Naive thymus-derived CD4-positive, alpha-beta T cell (primary cell): ENCODE measurements at regions not wholly inside any gene's neighbourhood (a gene's known extent, or its start where the extent isn't known, plus 50 kb on each side); places are given as distances from the start of the nearest gene placed in this dataset.

Experiments
- ATAC-seq: fragments of 150-1000 bp; cut with Tn5 transposase; 2 replicates; pipeline ENCODE4 v1.10.0; 2021; ENCODE audit warnings: mild to moderate bottlenecking, moderate library complexity
- CTCF ChIA-PET: fragments of 350-600 bp; sonication (Branson Sonifier 250); formaldehyde crosslinking; loops from one replicate; lab custom pipeline; 2021; ENCODE audit warnings: antibody characterized with exemption; lab: Charles Lee
- POLR2A ChIA-PET: fragments of 350-600 bp; sonication (Branson Sonifier 250); formaldehyde crosslinking; loops from one replicate; lab custom pipeline; 2021; ENCODE audit warnings: antibody characterized with exemption, inconsistent platforms; lab: Charles Lee
- DNase-seq, 9 donors: peaks; one replicate each; pipeline versions ENCODE4 v3.0.0 to v3.0.0-alpha.2; 2020 to 2022; ENCODE audit warnings: mixed read lengths in 1 of 9
- H3K27ac ChIP-seq: one replicate; pipeline ENCODE4 v1.7.0; 2013; ENCODE audit warnings: mild to moderate bottlenecking, low read depth, low read length, moderate library complexity
- H3K27me3 ChIP-seq, 2 donors: one replicate each; pipeline ENCODE4 v1.7.0; 2013; ENCODE audit warnings: low read length in 2 of 2, mild to moderate bottlenecking in 2 of 2, moderate library complexity in 2 of 2; ENCODE audit not compliant: control insufficient read depth in 2 of 2, insufficient read depth in 2 of 2
- H3K36me3 ChIP-seq, 3 experiments: 1 replicate in 2 of 3; 2 replicates in 1 of 3; pipeline ENCODE4 v1.7.0; 2013; ENCODE audit warnings: low read length in 3 of 3, mild to moderate bottlenecking in 3 of 3, moderate library complexity in 1 of 3; ENCODE audit not compliant: insufficient read depth in 3 of 3, control insufficient read depth in 2 of 3
- H3K4me1 ChIP-seq, 2 donors: one replicate each; pipeline ENCODE4 v1.7.0; 2013; ENCODE audit warnings: low read length in 2 of 2, mild to moderate bottlenecking in 2 of 2, moderate library complexity in 1 of 2; ENCODE audit not compliant: control insufficient read depth in 2 of 2, insufficient read depth in 2 of 2
- H3K4me3 ChIP-seq: 2 replicates; pipeline ENCODE4 v1.7.0; 2013; ENCODE audit warnings: mild to moderate bottlenecking, low read length
- H3K9me3 ChIP-seq, 3 experiments: 1 replicate in 2 of 3; 2 replicates in 1 of 3; pipeline ENCODE4 v1.7.0; 2013; ENCODE audit warnings: low read length in 3 of 3; ENCODE audit not compliant: control insufficient read depth in 2 of 3
- H3K27ac Mint-ChIP-seq, 9 donors: one replicate each; pipeline ENCODE4 v1.8.0; 2020 to 2022; ENCODE audit warnings: mixed read lengths in 9 of 9, mild to moderate bottlenecking in 8 of 9, moderate library complexity in 5 of 9, inconsistent platforms in 2 of 9
- H3K27me3 Mint-ChIP-seq, 5 donors: one replicate each; pipeline ENCODE4 v1.8.0; 2021 to 2022; ENCODE audit warnings: mixed read lengths in 5 of 5, mild to moderate bottlenecking in 1 of 5
- H3K36me3 Mint-ChIP-seq, 5 donors: one replicate each; pipeline ENCODE4 v1.8.0; 2020 to 2022; ENCODE audit warnings: mixed read lengths in 5 of 5, mild to moderate bottlenecking in 3 of 5, inconsistent platforms in 1 of 5
- H3K4me1 Mint-ChIP-seq, 7 donors: one replicate each; pipeline ENCODE4 v1.8.0; 2020 to 2022; ENCODE audit warnings: mixed read lengths in 7 of 7, mild to moderate bottlenecking in 3 of 7, inconsistent platforms in 1 of 7
- H3K4me3 Mint-ChIP-seq, 10 donors: one replicate each; pipeline ENCODE4 v1.8.0; 2020 to 2022; ENCODE audit warnings: mild to moderate bottlenecking in 10 of 10, mixed read lengths in 10 of 10, moderate library complexity in 6 of 10, inconsistent platforms in 2 of 10
- H3K9me3 Mint-ChIP-seq, 11 donors: one replicate each; pipeline ENCODE4 v1.8.0; 2020 to 2022; ENCODE audit warnings: mixed read lengths in 11 of 11, mild to moderate bottlenecking in 4 of 11, inconsistent platforms in 1 of 11, moderate library complexity in 1 of 11
- intact Hi-C, 2 donors: fragments of 100-400 bp; cut with micrococcal nuclease; formaldehyde crosslinking; loops; one replicate each; pipeline ENCODE4 v1.15.1; 2023

DNA sequence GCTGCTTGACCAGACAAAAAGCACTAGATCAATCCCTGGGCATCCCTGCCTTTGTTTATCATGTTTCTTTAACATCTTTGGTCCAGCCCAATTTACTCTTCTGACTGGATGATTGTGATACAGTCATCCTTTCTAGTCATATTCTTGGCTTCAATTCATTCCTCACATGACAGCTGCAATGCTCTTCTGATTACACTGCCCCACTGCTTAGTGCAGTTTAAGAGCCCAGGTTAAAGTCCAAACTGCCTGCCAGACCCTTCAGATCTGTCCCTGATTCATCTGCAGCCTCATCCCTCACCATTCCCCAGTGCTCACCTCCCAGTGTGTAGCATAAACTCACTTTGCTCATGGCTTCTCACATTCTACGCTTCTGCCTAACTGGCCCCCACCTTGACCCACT is 383.8 kb downstream of the TNS3 start:
- Mint-ChIP-seq H3K36me3 (no peaks in the 10 kb centered on the region), H3K27me3 (peaks cover 0 to 7% (median 4%) of the 10 kb centered on the region in 5 donors), H3K27ac (no peak overlapping the region), H3K4me1 (no peaks in the 10 kb centered on the region), H3K4me3 (no peak overlapping the region), H3K9me3 (peaks cover 0 to 9% (median 0%) of the 10 kb centered on the region in 11 donors)
- Histone ChIP-seq H3K4me3 (no peak overlapping the region), H3K9me3 (no peaks in the 10 kb centered on the region), H3K4me1 (no peaks in the 10 kb centered on the region), H3K36me3 (no peaks in the 10 kb centered on the region), H3K27ac (no peak overlapping the region), H3K27me3 (no peaks in the 10 kb centered on the region)
- DNase-seq (no peak), ATAC-seq (no peak)
- POLR2A ChIA-PET, result no interaction called here
- intact Hi-C loops, result no loop called here
- CTCF ChIA-PET, result no interaction called here

DNA sequence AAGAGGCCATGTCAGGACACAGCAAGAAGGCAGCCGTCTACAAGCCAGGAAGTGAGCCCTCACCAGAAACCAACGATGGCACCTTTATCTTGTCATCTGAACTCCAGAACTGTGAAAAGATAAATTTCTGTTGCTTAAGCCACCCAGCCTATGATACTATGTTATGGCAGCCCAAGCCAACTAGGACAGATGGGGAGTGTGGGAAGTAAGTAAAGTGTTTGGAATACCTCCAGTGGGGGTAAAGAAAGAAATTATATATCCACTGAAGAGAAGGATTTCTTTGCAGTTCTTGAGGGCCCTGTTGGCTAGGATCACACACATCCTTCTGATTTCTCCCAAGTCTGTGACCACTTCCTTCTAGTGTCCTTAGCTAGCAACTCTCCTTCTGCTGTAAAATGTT is 384.4 kb downstream of the TNS3 start:
- H3K36me3 Mint-ChIP-seq, result no peaks in the 10 kb centered on the region
- ChIA-PET CTCF (no interaction called here), POLR2A (no interaction called here)
- Histone ChIP-seq H3K36me3 (no peaks in the 10 kb centered on the region), H3K4me3 (no peak overlapping the region), H3K27me3 (no peaks in the 10 kb centered on the region), H3K9me3 (no peaks in the 10 kb centered on the region), H3K4me1 (no peaks in the 10 kb centered on the region), H3K27ac (no peak overlapping the region)
- intact Hi-C loops, result no loop called here
- no peaks in the 10 kb centered on the region for H3K4me1 Mint-ChIP-seq
- no peak overlapping the region for H3K27ac Mint-ChIP-seq
- DNase-seq, result no peak
- H3K27me3 Mint-ChIP-seq, result peaks cover 0 to 5% (median 4%) of the 10 kb centered on the region in 5 donors
- peaks cover 0 to 9% (median 0%) of the 10 kb centered on the region in 11 donors for H3K9me3 Mint-ChIP-seq
- no peak for ATAC-seq
- H3K4me3 Mint-ChIP-seq, result no peak overlapping the region

DNA sequence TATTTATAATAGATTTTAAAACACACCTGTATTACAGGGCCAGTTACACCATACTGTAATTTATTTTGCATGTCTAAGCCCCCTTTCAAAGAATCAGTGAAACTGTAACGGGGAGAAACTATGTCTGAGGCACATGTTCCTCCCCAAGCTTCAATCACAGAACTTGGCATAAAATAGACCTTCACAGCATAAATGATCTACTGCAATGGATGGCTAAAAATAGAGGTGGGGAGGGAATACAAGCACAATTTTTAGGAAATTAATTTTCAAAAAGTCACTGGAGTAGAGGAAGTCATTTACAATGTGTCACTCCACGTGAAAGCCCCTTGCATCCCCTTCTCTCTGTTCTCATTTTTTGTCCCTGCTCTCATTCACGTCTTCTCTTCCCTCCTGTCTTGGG is 385.2 kb downstream of the TNS3 start:
- CTCF ChIA-PET, result no interaction called here

DNA sequence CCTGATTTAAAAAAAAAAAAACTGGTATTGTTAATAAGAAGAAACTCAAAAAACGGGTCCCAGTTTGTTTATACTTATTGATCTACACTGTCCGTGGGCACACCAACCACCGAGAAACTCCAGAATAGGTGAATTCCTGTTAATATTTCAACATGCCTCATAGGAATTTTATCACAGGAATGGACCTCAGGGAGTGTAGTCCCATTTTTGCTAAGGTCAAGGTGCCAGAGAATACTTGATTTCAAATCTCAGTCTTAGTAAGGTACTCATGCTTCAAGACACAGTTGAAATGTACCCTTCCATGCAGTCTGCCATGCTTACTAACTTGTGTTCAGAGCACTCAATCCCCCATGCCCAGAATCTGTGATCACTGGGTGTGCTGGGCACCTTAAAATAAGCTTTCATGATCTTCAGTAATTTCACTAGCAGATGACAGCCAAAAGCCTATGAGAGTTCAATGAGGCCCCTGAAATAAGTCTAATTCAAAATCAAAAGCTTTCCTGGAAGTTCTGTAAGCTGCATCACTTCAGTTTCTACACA is 385.7 kb downstream of the TNS3 start:
- POLR2A ChIA-PET, result no interaction called here
- intact Hi-C loops, result no loop called here
- no peaks in the 10 kb centered on the region for H3K4me1 Mint-ChIP-seq
- CTCF ChIA-PET, result no interaction called here
- Histone ChIP-seq H3K36me3 (no peaks in the 10 kb centered on the region), H3K27me3 (no peaks in the 10 kb centered on the region), H3K9me3 (no peaks in the 10 kb centered on the region), H3K27ac (no peak overlapping the region), H3K4me3 (no peak overlapping the region), H3K4me1 (no peaks in the 10 kb centered on the region)
- H3K36me3 Mint-ChIP-seq, result no peaks in the 10 kb centered on the region
- H3K4me3 Mint-ChIP-seq, result no peak overlapping the region
- DNase-seq (no peak), ATAC-seq (no peak)
- H3K9me3 Mint-ChIP-seq, result peaks cover 0 to 9% (median 0%) of the 10 kb centered on the region in 11 donors
- H3K27me3 Mint-ChIP-seq, result peaks cover 0 to 5% (median 2%) of the 10 kb centered on the region in 5 donors
- H3K27ac Mint-ChIP-seq, result no peak overlapping the region

More for the DNA sequence above, 385.2 kb downstream of the TNS3 start:
- no peaks in the 10 kb centered on the region for H3K4me1 Mint-ChIP-seq
- H3K36me3 Mint-ChIP-seq, result no peaks in the 10 kb centered on the region
- no peak for DNase-seq
- Histone ChIP-seq H3K4me1 (no peaks in the 10 kb centered on the region), H3K4me3 (no peak overlapping the region), H3K9me3 (no peaks in the 10 kb centered on the region), H3K27ac (no peak overlapping the region), H3K36me3 (no peaks in the 10 kb centered on the region), H3K27me3 (no peaks in the 10 kb centered on the region)
- no peak for ATAC-seq
- no peak overlapping the region for H3K4me3 Mint-ChIP-seq
- intact Hi-C loops, result no loop called here
- H3K27me3 Mint-ChIP-seq, result peaks cover 0 to 5% (median under 1%) of the 10 kb centered on the region in 5 donors
- H3K27ac Mint-ChIP-seq, result no peak overlapping the region
- POLR2A ChIA-PET, result no interaction called here
- H3K9me3 Mint-ChIP-seq, result peaks cover 0 to 9% (median 0%) of the 10 kb centered on the region in 11 donors

DNA sequence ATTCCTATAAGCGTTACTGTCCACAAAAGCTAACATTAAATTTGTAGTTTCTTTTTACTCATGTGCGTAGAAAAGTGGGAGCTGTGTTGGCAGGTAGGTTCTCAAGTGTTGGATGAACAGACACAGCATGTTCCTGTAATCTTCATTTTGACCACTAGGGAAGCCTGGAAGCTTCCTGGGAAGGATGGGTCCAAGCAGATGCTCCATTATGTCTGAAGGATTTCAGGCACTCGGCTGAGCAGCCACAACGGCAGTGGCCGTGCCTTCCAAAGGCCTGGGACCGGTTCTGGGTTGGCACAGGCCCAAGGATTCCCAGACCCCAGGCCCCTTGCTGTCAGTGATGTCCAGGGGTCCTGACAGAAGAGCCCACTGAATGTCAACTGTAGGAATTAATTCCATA is 386.3 kb downstream of the TNS3 start:
- no peak for ATAC-seq
- H3K9me3 ChIP-seq, result no peaks in the 10 kb centered on the region
- H3K4me1 ChIP-seq, result no peaks in the 10 kb centered on the region
- intact Hi-C loops, result no loop called here
- Mint-ChIP-seq H3K27me3 (peaks cover 0 to 5% (median 0%) of the 10 kb centered on the region in 5 donors), H3K36me3 (no peaks in the 10 kb centered on the region), H3K9me3 (peaks cover 0 to 9% (median 0%) of the 10 kb centered on the region in 11 donors), H3K4me1 (no peaks in the 10 kb centered on the region), H3K4me3 (no peak overlapping the region), H3K27ac (no peak overlapping the region)
- no peak overlapping the region for H3K4me3 ChIP-seq
- H3K36me3 ChIP-seq, result no peaks in the 10 kb centered on the region
- ChIA-PET POLR2A (no interaction called here), CTCF (no interaction called here)
- no peak overlapping the region for H3K27ac ChIP-seq
- no peaks in the 10 kb centered on the region for H3K27me3 ChIP-seq
- DNase-seq, result no peak

DNA sequence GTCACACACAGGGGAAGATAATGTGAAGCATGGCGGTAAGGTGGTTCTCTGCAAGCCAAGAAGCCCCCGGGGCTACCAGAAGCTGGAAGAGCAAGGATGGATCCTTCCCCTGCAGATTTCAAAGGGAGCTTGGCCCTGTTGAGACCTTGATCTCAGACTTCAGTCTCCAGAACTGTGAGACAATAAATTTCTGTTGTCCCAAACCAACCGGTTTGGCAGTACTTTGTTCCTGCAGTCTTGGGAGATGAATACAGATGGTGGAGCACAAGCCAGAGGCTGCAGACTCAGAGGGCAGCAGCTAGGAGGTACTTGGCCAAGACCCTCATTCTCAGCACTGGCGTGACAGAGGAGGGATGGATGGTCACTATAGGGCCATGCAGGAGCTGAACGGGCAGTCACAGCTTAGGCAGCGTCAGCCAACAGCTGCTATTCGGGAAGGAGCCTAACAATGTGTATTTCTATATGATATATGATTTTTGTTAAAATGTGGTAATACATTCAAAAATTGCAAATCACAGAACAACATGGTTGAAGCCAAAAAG is 387.3 kb downstream of the TNS3 start:
- Mint-ChIP-seq H3K4me3 (no peak overlapping the region), H3K27ac (no peak overlapping the region), H3K27me3 (peaks cover 0 to 5% (median 2%) of the 10 kb centered on the region in 5 donors), H3K36me3 (no peaks in the 10 kb centered on the region), H3K9me3 (peaks cover 0 to 9% (median 0%) of the 10 kb centered on the region in 11 donors), H3K4me1 (no peaks in the 10 kb centered on the region)
- Histone ChIP-seq H3K9me3 (no peaks in the 10 kb centered on the region), H3K4me3 (no peak overlapping the region), H3K4me1 (no peaks in the 10 kb centered on the region), H3K27me3 (no peaks in the 10 kb centered on the region), H3K36me3 (no peaks in the 10 kb centered on the region), H3K27ac (no peak overlapping the region)
- POLR2A ChIA-PET, result no interaction called here
- no peak for DNase-seq
- CTCF ChIA-PET, result no interaction called here
- ATAC-seq, result no peak
- intact Hi-C loops, result no loop called here

DNA sequence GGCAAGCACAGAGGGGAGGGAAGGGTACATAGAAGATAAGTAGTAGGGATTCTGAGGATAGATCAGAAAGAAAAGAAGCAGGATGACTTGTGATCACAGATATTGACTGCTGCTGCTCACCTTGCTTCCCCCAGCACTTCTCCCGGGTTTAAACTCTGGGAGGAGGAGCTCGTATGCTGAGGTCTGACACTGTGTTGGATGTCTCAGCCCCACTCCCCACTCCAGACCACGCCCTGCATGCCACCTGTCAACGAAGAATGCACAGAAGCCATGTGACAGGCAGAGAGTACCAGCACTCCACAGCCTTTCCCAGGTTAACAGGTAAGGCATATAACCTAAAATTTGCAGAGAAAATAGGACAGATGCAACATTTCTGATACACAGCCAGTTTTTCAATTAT is 388.9 kb downstream of the TNS3 start:
- H3K4me3 Mint-ChIP-seq, result no peak overlapping the region
- H3K27ac ChIP-seq, result no peak overlapping the region
- no peaks in the 10 kb centered on the region for H3K27me3 ChIP-seq
- ChIA-PET CTCF (no interaction called here), POLR2A (no interaction called here)
- H3K4me3 ChIP-seq, result no peak overlapping the region
- H3K27ac Mint-ChIP-seq, result no peak overlapping the region
- H3K27me3 Mint-ChIP-seq, result peaks cover 0 to 3% (median 0%) of the 10 kb centered on the region in 5 donors
- H3K4me1 ChIP-seq, result no peaks in the 10 kb centered on the region
- H3K9me3 ChIP-seq, result no peaks in the 10 kb centered on the region
- H3K9me3 Mint-ChIP-seq, result peaks cover 0 to 9% (median 0%) of the 10 kb centered on the region in 11 donors
- no peaks in the 10 kb centered on the region for H3K36me3 ChIP-seq
- DNase-seq (no peak), ATAC-seq (no peak)
- intact Hi-C loops, result no loop called here
- H3K4me1 Mint-ChIP-seq, result no peaks in the 10 kb centered on the region
- no peaks in the 10 kb centered on the region for H3K36me3 Mint-ChIP-seq
